ENCODE measurements at regions not wholly inside any gene's neighbourhood (a gene's known extent, or its start where the extent isn't known, plus 50 kb on each side); places are given as distances from the start of the nearest gene placed in this dataset.
"Not testable (repeated sequence)": the region's sequence is repeated elsewhere in the genome, so short reads cannot be mapped to it uniquely, and the experiment has no call there.

GRCh38 chr2:111450526-111450925 is 329.8 kb downstream of the BCL2L11 start:
- TF ChIP-seq CTCF (conservative IDR thresholded peaks at IDR 0.05 in 1 of 2, IDR thresholded peaks at IDR 0.05 in 1 of 2; ENCODE audit: extremely low read depth in 1 of 2, insufficient read depth in 1 of 2, low read depth in 1 of 2, low read length in 2 of 2); EZH2 (IDR thresholded peaks at IDR 0.05; ENCODE audit: borderline replicate concordance, low read length): not testable (repeated sequence)

All from mammary epithelial cell (primary cell).